Sigmoid colon (tissue), 4 donors: ENCODE measurements at regions not wholly inside any gene's neighbourhood (a gene's known extent, or its start where the extent isn't known, plus 50 kb on each side); places are given as distances from the start of the nearest gene placed in this dataset.

Experiments
- CTCF ChIP-seq, 4 experiments: fragments of 450-650 bp in 3 of 4; fragments of 200-600 bp in 1 of 4; IDR thresholded peaks; one replicate each; pipeline ENCODE4 v1.5.1; 2016 to 2019; ENCODE audit warnings: antibody characterized with exemption in 4 of 4, mild to moderate bottlenecking in 3 of 4, moderate library complexity in 2 of 4
- EP300 ChIP-seq, 4 donors: sonication (generic); formaldehyde crosslinking; IDR thresholded peaks; one replicate each; pipeline ENCODE4 v1.6.1; 2017; ENCODE audit warnings: antibody characterized with exemption in 4 of 4
- POLR2A ChIP-seq, 2 donors: fragments of 450-650 bp; IDR thresholded peaks; one replicate each; pipeline ENCODE4 v1.6.1; 2016; ENCODE audit warnings: antibody characterized with exemption in 2 of 2, mild to moderate bottlenecking in 2 of 2, moderate library complexity in 2 of 2
- POLR2AphosphoS5 ChIP-seq, 4 donors: sonication (generic); formaldehyde crosslinking; IDR thresholded peaks; one replicate each; pipeline ENCODE4 v1.6.1; 2017; ENCODE audit warnings: antibody characterized with exemption in 4 of 4

GRCh38 chr4:30817447-30817846, 97.3 kb downstream of the PCDH7 start:
- TF ChIP-seq POLR2A (IDR thresholded peaks at IDR 0.05) (no peak), EP300 (IDR thresholded peaks at IDR 0.05) (no peak), CTCF (IDR thresholded peaks at IDR 0.05) (no peak), POLR2AphosphoS5 (IDR thresholded peaks at IDR 0.05) (no peak)
